ENCODE measurements at regions not wholly inside any gene's neighbourhood (a gene's known extent, or its start where the extent isn't known, plus 50 kb on each side); places are given as distances from the start of the nearest gene placed in this dataset.

DNA sequence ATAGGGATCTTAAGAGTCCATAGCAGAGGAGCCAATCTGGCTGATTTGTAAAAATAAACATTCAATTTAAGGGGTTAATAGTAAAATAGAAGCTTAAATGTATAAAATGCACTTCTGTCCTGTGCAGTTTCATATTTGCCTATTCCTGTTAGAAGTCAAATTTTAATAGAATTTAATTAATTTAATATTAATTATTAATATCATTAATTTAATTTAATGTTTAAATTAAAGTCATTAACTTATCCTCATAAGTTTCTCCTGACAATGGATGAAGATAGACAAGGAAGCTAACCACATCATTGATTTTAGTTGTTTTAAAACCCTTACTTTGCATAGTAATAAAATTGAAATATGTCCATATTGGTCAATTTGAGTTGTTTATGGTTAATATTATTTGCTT lies 1096.2 kb upstream of the EPHA6 start:
- Mint-ChIP-seq H3K4me1 (ENCODE audit: low read depth, unreplicated experiment) (peaks cover 8% of the 10 kb centered on the region), H3K27me3 (ENCODE audit: unreplicated experiment) (no peaks in the 10 kb centered on the region), H3K9me3 (ENCODE audit: unreplicated experiment) (no peaks in the 10 kb centered on the region), H3K27ac (ENCODE audit: unreplicated experiment) (no peak overlapping the region), H3K36me3 (ENCODE audit: unreplicated experiment) (no peaks in the 10 kb centered on the region), H3K4me3 (ENCODE audit: unreplicated experiment) (no peak overlapping the region)
- no peak for TF ChIP-seq CTCF (IDR thresholded peaks at IDR 0.05; ENCODE audit: partially characterized antibody, unreplicated experiment)
- no peak for DNase-seq

GRCh38 chr3:95719481-95719880 lies 1094.9 kb upstream of the EPHA6 start:
- no peak for TF ChIP-seq CTCF (IDR thresholded peaks at IDR 0.05; ENCODE audit: partially characterized antibody, unreplicated experiment)
- H3K9me3 Mint-ChIP-seq (ENCODE audit: unreplicated experiment) = no peaks in the 10 kb centered on the region
- H3K4me3 Mint-ChIP-seq (ENCODE audit: unreplicated experiment) = no peak overlapping the region
- H3K4me1 Mint-ChIP-seq (ENCODE audit: low read depth, unreplicated experiment) = peaks cover 7% of the 10 kb centered on the region
- H3K27me3 Mint-ChIP-seq (ENCODE audit: unreplicated experiment) = no peaks in the 10 kb centered on the region
- DNase-seq = no peak
- H3K36me3 Mint-ChIP-seq (ENCODE audit: unreplicated experiment) = no peaks in the 10 kb centered on the region
- no peak overlapping the region for H3K27ac Mint-ChIP-seq (ENCODE audit: unreplicated experiment)

GRCh38 chr3:95721938-95722337 lies 1092.5 kb upstream of the EPHA6 start:
- no peak for TF ChIP-seq CTCF (IDR thresholded peaks at IDR 0.05; ENCODE audit: partially characterized antibody, unreplicated experiment)
- H3K9me3 Mint-ChIP-seq (ENCODE audit: unreplicated experiment) = no peaks in the 10 kb centered on the region
- no peak overlapping the region for H3K27ac Mint-ChIP-seq (ENCODE audit: unreplicated experiment)
- DNase-seq = no peak
- H3K4me3 Mint-ChIP-seq (ENCODE audit: unreplicated experiment) = no peak overlapping the region
- H3K36me3 Mint-ChIP-seq (ENCODE audit: unreplicated experiment) = no peaks in the 10 kb centered on the region
- H3K27me3 Mint-ChIP-seq (ENCODE audit: unreplicated experiment) = no peaks in the 10 kb centered on the region
- peaks cover 8% of the 10 kb centered on the region for H3K4me1 Mint-ChIP-seq (ENCODE audit: low read depth, unreplicated experiment)

DNA sequence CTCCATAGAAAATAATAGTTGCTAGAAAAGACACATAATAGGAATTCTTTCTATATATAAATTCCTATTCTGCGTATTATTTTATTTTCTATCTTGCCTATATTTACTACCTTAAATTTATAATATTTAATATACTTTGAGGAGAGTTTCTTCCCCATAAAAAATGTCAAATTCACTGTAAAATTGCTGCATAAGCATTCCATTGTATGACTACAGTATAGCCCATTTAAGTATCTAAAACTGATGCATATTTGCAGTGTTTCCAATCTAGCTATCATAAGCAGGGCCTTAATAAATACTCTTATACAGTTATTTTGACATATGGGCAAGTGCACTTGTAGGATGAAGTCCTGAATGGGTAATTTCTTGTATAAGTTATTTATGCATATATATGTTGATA lies 1088.6 kb upstream of the EPHA6 start:
- peaks cover 4% of the 10 kb centered on the region for H3K36me3 Mint-ChIP-seq (ENCODE audit: unreplicated experiment)
- no peaks in the 10 kb centered on the region for H3K27me3 Mint-ChIP-seq (ENCODE audit: unreplicated experiment)
- H3K27ac Mint-ChIP-seq (ENCODE audit: unreplicated experiment) = no peak overlapping the region
- H3K4me3 Mint-ChIP-seq (ENCODE audit: unreplicated experiment) = no peak overlapping the region
- TF ChIP-seq CTCF (IDR thresholded peaks at IDR 0.05; ENCODE audit: partially characterized antibody, unreplicated experiment) = no peak
- H3K9me3 Mint-ChIP-seq (ENCODE audit: unreplicated experiment) = no peaks in the 10 kb centered on the region
- H3K4me1 Mint-ChIP-seq (ENCODE audit: low read depth, unreplicated experiment) = peaks cover 4% of the 10 kb centered on the region
- no peak for DNase-seq

- TF ChIP-seq CTCF (IDR thresholded peaks at IDR 0.05; ENCODE audit: partially characterized antibody, unreplicated experiment) = no peak
- no peak overlapping the region for H3K27ac Mint-ChIP-seq (ENCODE audit: unreplicated experiment)
- no peaks in the 10 kb centered on the region for H3K27me3 Mint-ChIP-seq (ENCODE audit: unreplicated experiment)
- H3K9me3 Mint-ChIP-seq (ENCODE audit: unreplicated experiment) = no peaks in the 10 kb centered on the region
- no peak for DNase-seq
- no peak overlapping the region for H3K4me3 Mint-ChIP-seq (ENCODE audit: unreplicated experiment)
- H3K4me1 Mint-ChIP-seq (ENCODE audit: low read depth, unreplicated experiment) = no peaks in the 10 kb centered on the region
- peaks cover 4% of the 10 kb centered on the region for H3K36me3 Mint-ChIP-seq (ENCODE audit: unreplicated experiment)
Measured at GRCh38 chr3:95731753-95732152, 1082.6 kb upstream of the EPHA6 start.

Measured in glutamatergic neuron (in vitro differentiated cells).